Activated B cell treated with CpG ODN at 0.5 μM for 24 hours (primary cell): ENCODE measurements at regions not wholly inside any gene's neighbourhood (a gene's known extent, or its start where the extent isn't known, plus 50 kb on each side); places are given as distances from the start of the nearest gene placed in this dataset.

Experiments used
- ATAC-seq: fragments of 200-7000 bp; cut with Tn5 transposase; one replicate; pipeline ENCODE4 v1.10.0; 2021; ENCODE audit warnings: low read depth, mild to moderate bottlenecking, moderate library complexity
- CTCF ChIA-PET: fragments of 350-600 bp; sonication (Branson Sonifier 250); formaldehyde crosslinking; loops from one replicate; lab custom pipeline; 2021; ENCODE audit warnings: antibody characterized with exemption; lab: Charles Lee
- POLR2A ChIA-PET: fragments of 350-600 bp; sonication (Branson Sonifier 250); formaldehyde crosslinking; loops from one replicate; lab custom pipeline; 2021; ENCODE audit warnings: antibody characterized with exemption; lab: Charles Lee
- DNase-seq: peaks from one replicate; pipeline ENCODE4 v3.0.0; 2022
- H3K27ac Mint-ChIP-seq: one replicate; pipeline ENCODE4 v1.8.0; 2020; ENCODE audit warnings: mixed read lengths
- H3K27me3 Mint-ChIP-seq: one replicate; pipeline ENCODE4 v1.8.0; 2021; ENCODE audit warnings: mixed read lengths
- H3K36me3 Mint-ChIP-seq: one replicate; pipeline ENCODE4 v1.8.0; 2021; ENCODE audit warnings: low read depth, mixed read lengths
- H3K4me1 Mint-ChIP-seq: one replicate; pipeline ENCODE4 v1.8.0; 2021; ENCODE audit warnings: mixed read lengths
- H3K4me3 Mint-ChIP-seq: one replicate; pipeline ENCODE4 v1.8.0; 2020; ENCODE audit warnings: mild to moderate bottlenecking, mixed read lengths
- H3K9me3 Mint-ChIP-seq: one replicate; pipeline ENCODE4 v1.8.0; 2020; ENCODE audit warnings: mixed read lengths
- CTCF ChIP-seq: fragments of 200-600 bp; IDR thresholded peaks from one replicate; pipeline ENCODE4 v1.8.0; 2022; ENCODE audit warnings: antibody characterized with exemption, mild to moderate bottlenecking
- intact Hi-C: fragments of 100-400 bp; cut with micrococcal nuclease; formaldehyde crosslinking; loops from one replicate; pipeline ENCODE4 v1.15.1; 2024

DNA sequence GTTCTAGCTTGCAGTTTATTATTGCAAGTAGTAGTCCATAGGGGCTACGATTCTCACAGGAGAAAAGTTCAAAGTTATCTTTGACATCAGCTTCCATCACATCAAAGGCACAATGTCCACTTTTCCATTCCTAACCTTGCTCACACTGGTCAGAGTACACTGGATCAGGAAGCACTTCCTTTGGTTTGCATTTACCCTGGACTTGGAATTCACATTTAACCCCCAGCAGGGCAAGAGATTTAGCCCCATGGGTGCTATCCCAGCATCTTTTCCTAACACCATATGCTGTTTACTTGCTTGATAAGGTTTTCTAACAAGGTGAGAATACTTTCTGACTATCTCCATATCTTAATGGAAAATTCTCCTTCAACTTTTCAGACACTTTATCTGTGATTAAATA is 55.6 kb upstream of the ASTN2 start:
- Mint-ChIP-seq H3K27me3 (peaks cover 2% of the 10 kb centered on the region), H3K36me3 (no peaks in the 10 kb centered on the region), H3K9me3 (no peaks in the 10 kb centered on the region), H3K27ac (no peak overlapping the region), H3K4me3 (no peak overlapping the region), H3K4me1 (no peaks in the 10 kb centered on the region)
- CTCF ChIA-PET, result interaction anchor here (0.9 kb wide), 1 partner anchor 17 kb away, joined by 3 read pairs; no protein-coding TSS in a partner anchor
- TF ChIP-seq CTCF, result no peak
- intact Hi-C loops, result no loop called here
- POLR2A ChIA-PET, result no interaction called here
- DNase-seq (no peak), ATAC-seq (no peak)

- POLR2A ChIA-PET, result no interaction called here
- TF ChIP-seq CTCF, result no peak
- CTCF ChIA-PET, result no interaction called here
These were observed 51.3 kb upstream of the ASTN2 start for GRCh38 chr9:117466111-117466510.

GRCh38 chr9:117465706-117466105 is 50.8 kb upstream of the ASTN2 start:
- CTCF ChIA-PET, result no interaction called here
- no peak for ATAC-seq
- intact Hi-C loops, result no loop called here
- peaks cover 5% of the 10 kb centered on the region for H3K27me3 Mint-ChIP-seq
- TF ChIP-seq CTCF, result no peak
- POLR2A ChIA-PET, result no interaction called here
- no peaks in the 10 kb centered on the region for H3K4me1 Mint-ChIP-seq
- H3K9me3 Mint-ChIP-seq, result no peaks in the 10 kb centered on the region
- no peak overlapping the region for H3K4me3 Mint-ChIP-seq
- no peaks in the 10 kb centered on the region for H3K36me3 Mint-ChIP-seq
- DNase-seq, result no peak
- H3K27ac Mint-ChIP-seq, result no peak overlapping the region

More at GRCh38 chr9:117466111-117466510, 51.3 kb upstream of the ASTN2 start:
- no peaks in the 10 kb centered on the region for H3K4me1 Mint-ChIP-seq
- no peak for DNase-seq
- H3K36me3 Mint-ChIP-seq, result no peaks in the 10 kb centered on the region
- no peak overlapping the region for H3K4me3 Mint-ChIP-seq
- peaks cover 5% of the 10 kb centered on the region for H3K27me3 Mint-ChIP-seq
- H3K27ac Mint-ChIP-seq, result no peak overlapping the region
- intact Hi-C loops, result no loop called here
- no peaks in the 10 kb centered on the region for H3K9me3 Mint-ChIP-seq
- ATAC-seq, result no peak

DNA sequence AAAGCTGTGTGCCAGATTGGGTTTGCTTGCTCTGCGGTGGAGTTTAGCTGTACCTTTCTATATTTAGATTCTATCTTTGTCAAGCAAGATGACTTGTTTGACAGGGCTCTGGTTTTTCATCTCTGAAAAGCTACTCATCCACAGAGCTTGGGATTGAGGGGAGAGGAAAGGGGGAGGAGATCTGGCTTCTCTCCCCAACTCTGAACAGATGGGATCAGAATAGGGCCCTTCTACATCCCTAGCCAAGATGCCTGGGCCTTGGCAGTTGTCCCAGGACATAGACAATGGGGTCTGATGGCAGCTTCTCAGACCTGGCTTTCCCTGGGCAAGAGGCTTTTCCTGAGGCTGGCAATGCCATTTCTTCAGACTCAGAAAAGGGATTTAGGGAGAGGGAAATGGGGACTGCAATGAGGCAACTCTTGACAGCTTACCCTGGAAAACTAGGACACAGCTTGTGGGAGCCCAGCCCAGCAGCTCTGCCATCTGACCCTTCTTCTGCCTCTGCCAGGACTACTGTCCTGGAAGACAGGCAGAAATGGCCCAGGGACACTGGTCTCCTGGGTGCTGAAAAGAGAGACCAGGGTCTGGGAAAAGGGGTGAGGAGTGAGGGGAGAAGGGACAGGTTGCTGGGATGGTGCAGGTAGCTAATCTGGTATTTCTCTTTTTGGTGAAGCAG is 50.2 kb upstream of the ASTN2 start:
- ChIA-PET CTCF (no interaction called here), POLR2A (no interaction called here)
- H3K4me1 Mint-ChIP-seq, result no peaks in the 10 kb centered on the region
- no peak for TF ChIP-seq CTCF
- peaks cover 5% of the 10 kb centered on the region for H3K27me3 Mint-ChIP-seq
- intact Hi-C loops, result no loop called here
- H3K4me3 Mint-ChIP-seq, result no peak overlapping the region
- ATAC-seq (no peak), DNase-seq (no peak)
- no peaks in the 10 kb centered on the region for H3K36me3 Mint-ChIP-seq
- H3K27ac Mint-ChIP-seq, result no peak overlapping the region
- H3K9me3 Mint-ChIP-seq, result no peaks in the 10 kb centered on the region
